Skeletal muscle cell (primary cell): ENCODE measurements at regions not wholly inside any gene's neighbourhood (a gene's known extent, or its start where the extent isn't known, plus 50 kb on each side); places are given as distances from the start of the nearest gene placed in this dataset.

ENCODE experiments used
- DNase-seq: peaks from one replicate; pipeline ENCODE4 v3.0.0-alpha.2; 2010; ENCODE audit warnings: low read depth
- H3K4me3 ChIP-seq: 2 replicates; pipeline ENCODE4 v1.5.1; 2011; ENCODE audit warnings: low read depth, mild to moderate bottlenecking, control low read depth, low read length, moderate library complexity

- no peak overlapping the region for H3K4me3 ChIP-seq
- DNase-seq, result no peak
Observed at GRCh38 chr6:99850841-99851240, 143.2 kb downstream of the MCHR2 start.

DNA sequence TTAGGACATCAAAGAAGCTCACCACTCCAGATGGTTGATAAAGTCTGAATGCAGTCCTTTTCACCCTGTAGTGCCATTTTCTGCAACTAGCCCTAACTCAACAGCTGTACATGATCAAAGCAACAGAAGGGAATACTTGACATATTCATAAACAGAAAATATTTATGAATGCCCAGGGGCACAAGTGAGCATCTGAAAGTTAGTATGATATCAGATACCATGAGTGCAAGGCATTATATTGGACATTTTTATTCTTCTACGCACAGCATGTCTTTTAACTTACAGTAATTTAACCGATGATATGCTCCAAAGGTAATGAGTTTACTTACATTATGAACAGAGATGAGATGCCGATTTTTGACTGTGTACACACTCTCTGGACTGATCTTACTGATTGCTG, 142.0 kb downstream of the MCHR2 start:
- no peak overlapping the region for H3K4me3 ChIP-seq
- DNase-seq, result no peak

GRCh38 chr6:99867026-99867425, 127.0 kb downstream of the MCHR2 start:
- H3K4me3 ChIP-seq, result no peak overlapping the region
- DNase-seq, result no peak

DNA sequence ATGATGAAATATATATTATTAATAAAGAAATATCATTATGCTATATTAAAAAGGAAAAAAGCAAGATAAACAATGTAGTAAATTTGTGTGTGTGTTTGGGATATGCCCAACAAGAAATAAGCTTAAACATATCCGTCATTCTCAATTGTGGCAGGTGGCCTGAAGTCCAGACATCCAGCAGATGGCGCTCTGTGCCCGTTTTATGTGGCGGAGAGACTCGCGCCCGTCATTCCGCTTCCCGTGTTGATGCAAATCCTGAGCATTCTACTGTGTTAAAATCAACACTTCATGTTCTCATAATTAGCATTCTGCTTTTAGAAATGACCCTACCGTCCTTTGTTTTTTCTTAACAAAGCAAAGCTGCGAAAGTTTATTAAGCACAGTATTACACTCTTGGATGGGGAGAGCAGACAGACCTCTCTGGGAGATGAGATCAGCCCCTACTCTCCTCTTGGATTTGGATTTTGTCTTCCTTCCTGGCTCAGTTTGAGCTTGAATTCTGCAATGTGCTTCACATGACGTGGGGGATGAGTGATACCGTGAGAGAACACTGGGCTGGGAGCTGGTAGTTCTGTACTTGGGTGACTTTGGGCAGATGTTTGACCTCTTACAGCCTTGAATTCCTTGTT, 125.8 kb downstream of the MCHR2 start:
- no peak overlapping the region for H3K4me3 ChIP-seq
- DNase-seq, result peak; percentile 16
